Activated T-cell treated with anti-CD3 and anti-CD28 coated beads, Interleukin-2, amount 50 U/mL, for 48 hours (primary cell): ENCODE measurements at regions not wholly inside any gene's neighbourhood (a gene's known extent, or its start where the extent isn't known, plus 50 kb on each side); places are given as distances from the start of the nearest gene placed in this dataset.
"Not testable (repeated sequence)": the region's sequence is repeated elsewhere in the genome, so short reads cannot be mapped to it uniquely, and the experiment has no call there.

Source experiments
- DNase-seq, 2 experiments: peaks; one replicate each; pipeline ENCODE4 v3.0.0-alpha.2; 2020

GRCh38 chr13:50131920-50132903 is 117.0 kb downstream of the KCNRG start:
- DNase-seq, result peak; percentile 35 to 36

DNA sequence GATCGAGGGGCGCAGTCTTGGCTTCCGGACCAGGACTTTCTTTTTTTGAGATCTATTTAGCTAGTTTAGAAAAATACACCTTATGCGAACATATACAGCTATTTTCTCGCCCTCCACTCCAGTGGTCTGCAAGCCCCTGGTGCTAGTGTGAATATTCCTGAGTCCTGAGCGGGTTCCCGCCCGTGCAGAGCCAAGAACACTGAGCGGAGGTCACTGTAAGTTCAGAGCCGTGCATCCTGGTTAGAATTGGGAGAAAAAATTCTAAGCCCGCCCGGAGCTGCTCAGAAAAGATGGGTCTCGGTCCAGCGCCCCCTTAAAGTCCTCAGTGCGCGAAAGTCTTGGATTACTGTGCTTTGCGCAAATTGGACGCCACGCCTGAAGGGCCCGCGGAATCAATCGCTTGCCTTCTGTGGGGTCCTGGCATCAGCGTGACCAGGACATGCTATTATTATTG is 117.7 kb downstream of the KCNRG start:
- no peak for DNase-seq

GRCh38 chr13:50133358-50133953 is 118.2 kb downstream of the KCNRG start:
- no peak for DNase-seq

DNA sequence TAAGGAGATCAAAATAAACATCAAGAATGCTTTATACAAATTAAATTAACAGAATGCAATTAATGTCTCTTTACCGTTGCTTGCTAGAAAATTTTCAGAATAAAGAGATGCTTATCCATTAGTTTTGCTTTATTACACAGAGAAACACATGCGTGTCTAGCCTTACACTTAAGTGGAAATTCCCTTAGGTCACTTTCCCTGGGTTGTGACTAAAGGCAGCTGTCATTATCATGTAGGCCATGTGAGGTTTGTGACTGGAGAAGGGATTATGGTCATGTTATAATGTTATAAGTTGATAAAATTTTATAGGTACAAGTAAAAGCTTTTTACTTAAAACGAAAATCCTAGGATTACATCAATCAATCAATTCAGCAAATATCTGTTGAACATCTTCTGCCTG is 121.0 kb downstream of the KCNRG start:
- DNase-seq, result no peak

- DNase-seq, result no peak
Measured at GRCh38 chr13:50136678-50137077, 121.4 kb downstream of the KCNRG start.

GRCh38 chr13:50139435-50139934 is 124.2 kb downstream of the KCNRG start:
- not testable (repeated sequence) for DNase-seq

DNA sequence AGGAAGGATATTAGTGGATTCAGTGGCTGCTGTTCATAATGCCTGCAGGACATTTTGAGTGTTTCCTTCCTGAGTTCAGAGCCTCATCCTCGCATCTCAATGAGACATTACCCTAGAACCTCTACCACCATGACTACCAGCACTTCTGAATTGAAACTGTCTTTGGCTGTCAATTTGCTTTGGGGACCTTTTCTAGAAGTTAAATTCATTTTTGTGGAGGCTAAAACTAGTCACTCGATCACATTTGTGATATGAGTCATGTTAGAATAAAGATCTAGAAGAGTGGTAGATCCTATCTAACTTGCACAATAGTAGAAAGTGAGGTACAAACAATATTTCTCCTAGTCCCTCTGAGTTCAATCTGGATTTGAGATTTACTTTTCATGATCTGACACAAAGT is 124.9 kb downstream of the KCNRG start:
- no peak for DNase-seq

DNA sequence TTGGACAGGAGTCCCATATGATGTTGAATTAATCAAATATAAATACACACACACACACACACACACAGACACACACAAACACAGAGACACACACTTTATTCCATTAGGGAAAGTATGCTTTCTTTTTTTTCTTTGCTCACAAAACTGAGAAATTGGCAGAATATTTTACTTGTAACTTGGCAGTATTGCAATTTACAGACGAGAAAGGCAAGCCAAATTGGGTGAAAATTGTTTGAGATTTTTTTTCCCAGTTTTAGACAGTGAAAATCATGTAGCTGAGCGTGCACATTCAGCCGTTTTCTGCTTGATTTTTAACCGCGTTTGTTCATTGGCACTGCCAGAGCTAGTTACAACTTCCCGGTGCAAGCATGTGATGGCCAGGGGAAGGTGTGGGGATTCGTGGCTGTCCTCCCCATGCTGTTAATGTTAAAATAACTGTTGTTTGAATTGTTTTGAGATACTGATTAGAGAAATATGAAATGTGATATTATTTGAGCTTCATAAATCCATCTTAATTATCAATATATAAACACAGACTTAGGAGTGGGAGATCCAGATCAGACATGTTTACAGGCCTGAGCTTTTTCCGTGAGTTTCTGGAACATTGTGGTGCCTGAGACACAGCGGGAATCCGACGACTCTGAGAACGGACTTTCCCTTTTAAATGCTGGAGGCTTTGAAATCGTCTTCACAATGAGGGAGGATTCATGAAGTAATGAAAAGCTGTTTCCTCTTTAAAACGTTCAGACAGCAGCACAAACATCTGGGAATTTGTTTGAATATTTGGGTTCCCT is 125.5 kb downstream of the KCNRG start:
- DNase-seq, result no peak

DNA sequence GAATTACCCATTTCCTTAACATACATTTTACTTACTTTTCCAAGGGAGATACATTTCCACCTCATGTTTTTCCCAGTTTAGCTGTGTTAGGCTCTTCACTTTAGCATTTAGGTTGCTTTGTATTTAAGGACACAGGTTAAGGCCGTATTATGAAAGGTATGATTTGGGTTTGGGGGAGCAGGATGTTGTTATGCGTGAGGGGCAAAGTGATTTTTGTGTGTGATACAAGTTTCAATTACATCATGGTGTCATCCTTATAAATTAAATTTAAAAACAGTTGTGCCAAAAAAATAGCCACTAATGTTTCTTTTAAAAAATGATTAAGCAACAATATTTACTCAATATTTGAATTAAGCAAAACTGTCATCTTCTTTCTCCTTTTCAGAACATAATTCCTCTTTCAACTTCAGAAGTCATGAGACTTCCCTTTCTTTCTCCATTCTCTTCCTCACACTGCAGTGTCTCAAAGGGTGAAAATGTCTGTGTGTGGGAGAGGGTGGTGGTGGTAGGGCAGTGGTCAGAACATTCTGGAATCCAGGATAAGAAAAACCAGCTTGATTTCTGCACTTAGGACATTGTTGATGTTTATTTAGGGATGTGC is 126.2 kb downstream of the KCNRG start:
- no peak for DNase-seq

GRCh38 chr13:50144246-50145160 is 129.3 kb downstream of the KCNRG start:
- DNase-seq, result no peak

DNA sequence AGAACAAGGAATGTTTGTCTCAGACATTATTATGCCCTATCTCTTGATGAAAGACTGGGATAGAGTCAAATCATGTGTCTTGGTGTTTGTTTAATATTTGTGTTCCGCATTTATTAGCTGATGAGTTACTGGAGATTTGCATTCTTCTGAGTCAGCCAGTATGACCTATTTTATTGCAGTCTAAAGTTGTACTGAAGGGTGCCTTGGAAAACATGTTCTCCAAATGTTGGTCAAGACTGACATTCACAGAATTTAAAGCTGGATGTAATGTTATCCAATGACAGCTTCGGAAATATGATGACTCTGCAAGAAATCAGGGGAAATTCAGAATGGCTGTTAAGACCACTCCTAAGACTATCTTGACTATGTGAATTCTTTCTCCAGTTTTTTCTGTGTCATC is 134.0 kb downstream of the KCNRG start:
- DNase-seq, result no peak

DNA sequence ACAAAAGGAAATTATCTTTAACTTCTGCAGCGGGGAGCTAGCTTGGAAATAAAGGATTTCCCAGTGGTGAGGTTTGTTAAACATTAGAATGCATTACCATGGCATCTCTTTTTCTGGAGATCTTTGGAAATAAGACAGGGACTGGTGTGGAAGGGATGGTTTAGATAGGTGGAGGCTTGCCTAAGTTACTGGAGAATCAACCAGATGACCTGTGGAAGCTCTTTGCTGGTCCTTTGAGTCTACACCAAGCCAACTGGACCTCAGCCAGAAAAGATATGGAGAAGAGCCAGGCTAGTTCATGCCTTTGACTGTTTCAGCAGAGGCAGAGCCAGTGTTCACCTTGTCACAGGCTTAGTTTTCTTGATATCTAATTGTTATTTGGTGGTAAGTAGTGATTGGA is 134.7 kb downstream of the KCNRG start:
- no peak for DNase-seq

- DNase-seq, result no peak
Measured at GRCh38 chr13:50152224-50152623, 137.0 kb downstream of the KCNRG start.

DNA sequence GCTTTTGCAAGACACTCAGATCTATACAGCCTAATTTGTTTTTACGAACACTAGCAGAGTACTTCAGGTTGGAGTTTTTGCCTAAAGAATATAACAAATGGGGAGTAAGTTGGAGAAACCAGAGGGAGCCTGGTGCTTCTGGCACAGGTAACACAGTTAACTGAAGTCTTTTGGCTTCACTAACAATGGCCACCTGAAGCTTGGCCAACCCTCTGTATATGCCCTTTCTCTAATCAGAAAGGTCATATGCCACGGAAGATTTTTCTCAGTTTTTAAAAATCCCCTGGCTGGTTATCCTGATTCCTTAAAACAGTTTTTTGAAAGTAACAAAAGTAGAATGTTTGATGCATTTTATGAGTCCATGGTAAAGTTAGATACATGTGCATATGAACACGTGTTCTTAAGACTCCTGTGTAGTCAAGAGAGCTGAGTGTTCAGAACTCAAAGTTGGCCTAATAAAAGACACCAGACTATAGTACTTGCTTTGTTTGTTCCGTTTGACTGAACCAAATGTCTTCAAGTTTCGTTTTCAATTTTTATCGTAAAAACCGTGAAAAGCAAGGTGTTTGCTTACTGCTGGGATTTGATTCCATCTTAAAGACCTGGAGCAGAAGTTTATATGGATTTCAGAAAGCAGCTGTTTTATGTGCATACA is 137.5 kb downstream of the KCNRG start:
- no peak for DNase-seq

- DNase-seq, result no peak
Measured at GRCh38 chr13:50153401-50153800, 138.2 kb downstream of the KCNRG start.

DNA sequence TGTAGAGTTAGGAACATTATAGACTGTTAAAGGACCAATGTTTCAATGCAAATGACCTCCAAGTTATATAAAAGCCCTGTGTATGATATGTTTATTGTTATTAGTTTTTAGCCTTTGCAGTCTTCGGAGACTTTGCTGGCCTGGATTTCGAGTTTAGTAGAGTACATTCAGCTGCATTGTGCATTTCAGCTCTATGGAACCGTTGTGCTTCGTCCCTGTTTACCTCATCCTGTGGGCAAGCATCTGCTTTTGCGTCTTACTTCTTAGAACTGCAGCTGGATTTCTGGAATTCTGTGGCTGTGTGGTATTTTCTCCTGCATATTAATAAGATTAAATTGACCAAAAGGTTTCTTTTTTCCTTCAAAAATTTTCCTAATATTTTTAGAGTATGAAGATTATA is 138.6 kb downstream of the KCNRG start:
- no peak for DNase-seq

GRCh38 chr13:50154697-50155096 is 139.5 kb downstream of the KCNRG start:
- DNase-seq, result no peak

- DNase-seq, result no peak
Measured at GRCh38 chr13:50156140-50156539, 140.9 kb downstream of the KCNRG start.

DNA sequence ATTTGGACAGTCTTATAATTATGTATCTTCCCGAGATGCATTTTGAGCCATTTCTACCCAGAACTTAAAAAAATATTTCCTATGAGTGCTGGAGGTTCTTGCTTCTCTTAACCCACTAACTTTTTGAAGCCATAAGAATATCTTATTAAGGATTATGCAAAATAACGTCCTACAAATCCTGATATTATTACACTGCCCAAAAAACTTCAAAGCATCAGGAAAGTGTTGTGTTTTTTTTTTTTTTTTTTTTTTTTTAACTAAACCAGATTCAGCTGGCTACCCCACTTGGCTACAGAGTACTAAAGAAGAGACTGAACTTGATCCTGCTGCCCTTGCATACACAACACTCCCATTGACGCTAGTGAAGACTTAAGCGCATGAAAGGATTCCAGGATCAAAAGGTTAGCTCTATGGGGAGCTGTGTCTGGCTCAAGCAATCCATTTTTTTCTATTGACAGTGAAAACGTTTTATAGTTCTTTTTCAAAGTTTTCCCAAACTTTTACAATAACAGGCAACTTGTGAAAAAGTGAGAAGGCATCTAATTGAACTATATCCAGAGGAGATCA is 141.4 kb downstream of the KCNRG start:
- no peak for DNase-seq

DNA sequence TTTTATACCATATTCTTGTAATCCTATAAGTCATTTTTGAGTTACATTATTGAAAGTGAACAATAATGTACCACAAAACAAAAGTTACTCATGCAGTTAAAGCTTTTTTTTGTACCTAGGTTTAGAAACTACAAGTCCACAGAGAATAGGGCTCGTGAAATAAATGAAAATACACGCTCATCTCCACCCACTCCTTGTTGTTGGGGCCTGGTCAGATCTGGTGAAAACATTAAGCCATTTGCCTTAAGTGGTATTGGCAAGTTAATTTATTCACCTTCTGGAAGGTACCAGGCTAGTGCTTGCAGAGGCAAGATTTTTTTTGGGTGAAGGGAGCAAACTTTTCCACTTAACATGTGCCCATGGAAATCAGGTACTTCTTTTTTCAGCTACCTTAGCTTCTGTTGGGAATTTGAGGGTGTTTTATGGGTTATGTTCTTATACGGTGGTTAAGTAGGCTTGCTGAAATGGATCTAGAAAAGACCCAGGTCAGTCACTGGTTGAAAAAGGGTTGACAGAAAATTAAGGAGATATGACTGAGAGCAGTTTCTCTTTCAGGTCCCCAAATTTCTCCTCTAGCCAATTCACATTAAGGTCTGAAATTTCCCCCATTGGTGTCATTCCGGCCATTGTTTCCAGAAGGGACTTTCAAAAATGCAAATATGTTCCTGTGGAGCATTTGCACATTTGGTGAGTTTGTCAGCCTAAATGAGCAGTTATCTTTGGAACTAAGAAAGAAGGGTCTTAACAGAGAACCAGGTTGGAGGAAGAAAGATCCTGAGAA is 143.3 kb downstream of the KCNRG start:
- no peak for DNase-seq
